Spleen (tissue), 11 donors: ENCODE measurements at regions not wholly inside any gene's neighbourhood (a gene's known extent, or its start where the extent isn't known, plus 50 kb on each side); places are given as distances from the start of the nearest gene placed in this dataset.

ENCODE experiments used
- DNase-seq: peaks from one replicate; pipeline ENCODE4 v3.0.0-alpha.2; 2020
- H3K27ac ChIP-seq, 8 donors: fragments of 200-600 bp; sonication (generic) in 7 of 8; 1 replicate in 4 of 8; 2 replicates in 4 of 8; pipeline versions ENCODE4 v1.5.0 to v1.8.0; 2016 to 2021; ENCODE audit warnings: inconsistent platforms in 4 of 8, mild to moderate bottlenecking in 4 of 8, moderate library complexity in 1 of 8
- H3K27me3 ChIP-seq, 7 donors: fragments of 200-600 bp; sonication (generic) in 6 of 7; replicated peaks in 1 of 7; 1 replicate in 4 of 7; 2 replicates in 3 of 7; pipeline versions ENCODE4 v1.5.0 to v1.8.0; 2016 to 2021; ENCODE audit warnings: inconsistent platforms in 3 of 7, mild to moderate bottlenecking in 1 of 7
- H3K36me3 ChIP-seq, 6 donors: fragments of 200-600 bp; sonication (generic) in 5 of 6; 1 replicate in 4 of 6; 2 replicates in 2 of 6; pipeline versions ENCODE4 v1.5.0 to v1.8.0; 2016 to 2021; ENCODE audit warnings: inconsistent platforms in 2 of 6
- H3K4me1 ChIP-seq, 6 donors: fragments of 200-600 bp; sonication (generic) in 5 of 6; 1 replicate in 3 of 6; 2 replicates in 3 of 6; pipeline versions ENCODE4 v1.5.0 to v1.8.0; 2016 to 2021; ENCODE audit warnings: inconsistent platforms in 3 of 6
- H3K4me3 ChIP-seq, 8 donors: fragments of 200-600 bp; sonication (generic) in 7 of 8; 1 replicate in 4 of 8; 2 replicates in 4 of 8; pipeline versions ENCODE4 v1.5.0 to v1.8.0; 2016 to 2021; ENCODE audit warnings: inconsistent platforms in 4 of 8, mild to moderate bottlenecking in 4 of 8, moderate library complexity in 2 of 8
- H3K9me3 ChIP-seq, 8 donors: fragments of 200-600 bp; sonication (generic) in 7 of 8; 1 replicate in 4 of 8; 2 replicates in 4 of 8; pipeline versions ENCODE4 v1.5.0 to v1.8.0; 2016 to 2021; ENCODE audit warnings: inconsistent platforms in 4 of 8
- POLR2A ChIP-seq, 3 donors: fragments of 450-650 bp; IDR thresholded peaks; one replicate each; pipeline ENCODE4 v1.5.1; 2017; ENCODE audit warnings: antibody characterized with exemption in 3 of 3, mild to moderate bottlenecking in 1 of 3
- POLR2AphosphoS5 ChIP-seq, 3 donors: sonication (generic); formaldehyde crosslinking; IDR thresholded peaks; one replicate each; pipeline ENCODE4 v1.5.1; 2017; ENCODE audit warnings: antibody characterized with exemption in 3 of 3
- WGBS, 5 donors: extraction: QIAGEN DNeasy Blood & Tissue Kit in 3 of 5; methylation state at CpG; one replicate each; pipeline versions ENCODE4 v1.1.5 to v1.1.7; 2013 to 2018; 5-methylcytosine and 5-hydroxymethylcytosine counted together
- intact Hi-C: fragments of 100-400 bp; cut with DNase I; formaldehyde crosslinking; loops from one replicate; pipeline ENCODE4 v1.15.0; 2023; ENCODE audit warnings: low total_unique reads
- TF ChIP-seq, protein P1 (sequence below), 11 experiments: fragments of 200-600 bp in 7 of 11; fragments of 450-650 bp in 4 of 11; sonication (generic) in 4 of 11; IDR thresholded peaks in 8 of 11; conservative IDR thresholded peaks in 3 of 11; 1 replicate in 7 of 11; 2 replicates in 4 of 11; pipeline versions ENCODE4 v1.4.0 to v1.8.0; 2016 to 2021; ENCODE audit warnings: antibody characterized with exemption in 11 of 11, inconsistent platforms in 4 of 11, mild to moderate bottlenecking in 1 of 11
- donor health status: healthy with polysubstance abuse.
- donor health status: DM: no; HTN: no; CAD: no; lungs with moderate emphysema.
- donor health status: DM: no; HTN: no; CAD: no.
- donor health status: Bipolar disorder and iron deficiency.
- donor health status: healthy.
- donor health status: DM: no; HTN: no; CAD: no.
- donor health status: DM: yes; HTN: yes; CAD: no.

- no peak for DNase-seq
- Histone ChIP-seq H3K4me3 (no peak overlapping the region), H3K27ac (no peak overlapping the region), H3K4me1 (no peaks in the 10 kb centered on the region), H3K36me3 (no peaks in the 10 kb centered on the region), H3K27me3 (no peaks in the 10 kb centered on the region), H3K9me3 (peaks cover 0 to 4% (median 0%) of the 10 kb centered on the region in 8 donors)
- TF ChIP-seq POLR2AphosphoS5 (IDR thresholded peaks at IDR 0.05) (no peak), POLR2A (IDR thresholded peaks at IDR 0.05) (no peak)
- TF ChIP-seq, protein P1, sequence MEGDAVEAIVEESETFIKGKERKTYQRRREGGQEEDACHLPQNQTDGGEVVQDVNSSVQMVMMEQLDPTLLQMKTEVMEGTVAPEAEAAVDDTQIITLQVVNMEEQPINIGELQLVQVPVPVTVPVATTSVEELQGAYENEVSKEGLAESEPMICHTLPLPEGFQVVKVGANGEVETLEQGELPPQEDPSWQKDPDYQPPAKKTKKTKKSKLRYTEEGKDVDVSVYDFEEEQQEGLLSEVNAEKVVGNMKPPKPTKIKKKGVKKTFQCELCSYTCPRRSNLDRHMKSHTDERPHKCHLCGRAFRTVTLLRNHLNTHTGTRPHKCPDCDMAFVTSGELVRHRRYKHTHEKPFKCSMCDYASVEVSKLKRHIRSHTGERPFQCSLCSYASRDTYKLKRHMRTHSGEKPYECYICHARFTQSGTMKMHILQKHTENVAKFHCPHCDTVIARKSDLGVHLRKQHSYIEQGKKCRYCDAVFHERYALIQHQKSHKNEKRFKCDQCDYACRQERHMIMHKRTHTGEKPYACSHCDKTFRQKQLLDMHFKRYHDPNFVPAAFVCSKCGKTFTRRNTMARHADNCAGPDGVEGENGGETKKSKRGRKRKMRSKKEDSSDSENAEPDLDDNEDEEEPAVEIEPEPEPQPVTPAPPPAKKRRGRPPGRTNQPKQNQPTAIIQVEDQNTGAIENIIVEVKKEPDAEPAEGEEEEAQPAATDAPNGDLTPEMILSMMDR (IDR thresholded peaks at IDR 0.05 in 8 of 11, conservative IDR thresholded peaks at IDR 0.05 in 3 of 11) = no peak
- intact Hi-C loops = no loop called here
- 76 to 84% (median 81%) methylated on average over 2 of the region's 2 CpGs for WGBS, 5 donors
These were observed 1393.9 kb downstream of the ARAP2 start for GRCh38 chr4:34850421-34850820.

DNA sequence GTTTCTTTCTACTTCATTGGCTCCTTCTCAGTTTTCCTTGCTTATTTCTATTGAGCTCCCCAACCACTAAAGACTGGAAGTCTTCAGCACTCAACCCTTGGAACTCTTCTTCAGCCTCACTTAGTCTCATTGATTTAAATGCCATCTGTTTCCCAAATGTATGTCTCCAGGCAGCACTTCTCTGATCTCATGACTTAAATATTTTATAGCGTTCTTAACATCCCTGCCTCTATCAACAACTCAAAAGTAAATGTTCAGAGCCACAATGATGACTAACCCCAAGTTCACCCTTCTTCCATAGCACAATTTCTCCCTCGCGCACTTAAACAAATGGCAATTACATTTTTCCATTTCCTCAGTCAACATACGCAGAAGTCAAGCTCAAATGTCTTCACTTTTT lies 1393.3 kb downstream of the ARAP2 start:
- H3K4me1 ChIP-seq = no peaks in the 10 kb centered on the region
- intact Hi-C loops = no loop called here
- 68 to 90% (median 71%) methylated on average over 3 to 4 of the region's 4 CpGs for WGBS, 5 donors
- no peaks in the 10 kb centered on the region for H3K36me3 ChIP-seq
- no peak overlapping the region for H3K27ac ChIP-seq
- no peak for DNase-seq
- no peak overlapping the region for H3K4me3 ChIP-seq
- TF ChIP-seq, protein P1 (IDR thresholded peaks at IDR 0.05 in 8 of 11, conservative IDR thresholded peaks at IDR 0.05 in 3 of 11) = no peak
- TF ChIP-seq POLR2AphosphoS5 (IDR thresholded peaks at IDR 0.05) (no peak), POLR2A (IDR thresholded peaks at IDR 0.05) (no peak)
- peaks cover 0 to 4% (median 0%) of the 10 kb centered on the region in 8 donors for H3K9me3 ChIP-seq
- no peaks in the 10 kb centered on the region for H3K27me3 ChIP-seq

GRCh38 chr4:34851411-34851810 lies 1392.9 kb downstream of the ARAP2 start:
- Histone ChIP-seq H3K27ac (no peak overlapping the region), H3K4me3 (no peak overlapping the region), H3K4me1 (no peaks in the 10 kb centered on the region), H3K36me3 (no peaks in the 10 kb centered on the region), H3K27me3 (no peaks in the 10 kb centered on the region), H3K9me3 (peaks cover 0 to 4% (median 0%) of the 10 kb centered on the region in 8 donors)
- no peak for DNase-seq
- 87 to 94% (median 90%) methylated on average over 2 of the region's 2 CpGs for WGBS, 5 donors
- intact Hi-C loops = no loop called here
- no peak for TF ChIP-seq POLR2AphosphoS5 (IDR thresholded peaks at IDR 0.05)
- TF ChIP-seq, protein P1 (IDR thresholded peaks at IDR 0.05 in 8 of 11, conservative IDR thresholded peaks at IDR 0.05 in 3 of 11) = no peak
- TF ChIP-seq POLR2A (IDR thresholded peaks at IDR 0.05) = no peak

GRCh38 chr4:34854451-34854850 lies 1389.9 kb downstream of the ARAP2 start:
- WGBS, 5 donors = 33 to 84% (median 63%) methylated on average over 1 of the region's 1 CpG; no CpG with 5 or more reads in 1 of the 5 donors
- no peaks in the 10 kb centered on the region for H3K27me3 ChIP-seq
- no peaks in the 10 kb centered on the region for H3K4me1 ChIP-seq
- H3K9me3 ChIP-seq = no peaks in the 10 kb centered on the region
- H3K36me3 ChIP-seq = no peaks in the 10 kb centered on the region
- H3K27ac ChIP-seq = no peak overlapping the region
- TF ChIP-seq POLR2A (IDR thresholded peaks at IDR 0.05) = no peak
- TF ChIP-seq POLR2AphosphoS5 (IDR thresholded peaks at IDR 0.05) = no peak
- TF ChIP-seq, protein P1 (IDR thresholded peaks at IDR 0.05 in 8 of 11, conservative IDR thresholded peaks at IDR 0.05 in 3 of 11) = no peak
- intact Hi-C loops = no loop called here
- DNase-seq = no peak
- no peak overlapping the region for H3K4me3 ChIP-seq
